Left ventricle myocardium inferior (tissue), 1 donor: ENCODE measurements at regions not wholly inside any gene's neighbourhood (a gene's known extent, or its start where the extent isn't known, plus 50 kb on each side); places are given as distances from the start of the nearest gene placed in this dataset.

Source experiments
- DNase-seq: peaks from one replicate; pipeline ENCODE4 v3.0.0-alpha.2; 2020
- H3K27ac ChIP-seq: fragments of 200-600 bp; replicated peaks from 2 replicates; pipeline ENCODE4 v1.8.0; 2021
- H3K27me3 ChIP-seq: fragments of 200-600 bp; 2 replicates; pipeline ENCODE4 v1.8.0; 2021; ENCODE audit warnings: low read depth
- H3K36me3 ChIP-seq: fragments of 200-600 bp; 2 replicates; pipeline ENCODE4 v1.8.0; 2021
- H3K4me1 ChIP-seq: fragments of 200-600 bp; 2 replicates; pipeline ENCODE4 v1.8.0; 2021
- H3K4me3 ChIP-seq: fragments of 200-600 bp; 2 replicates; pipeline ENCODE4 v1.8.0; 2021; ENCODE audit warnings: mild to moderate bottlenecking, moderate library complexity
- H3K9me3 ChIP-seq: fragments of 200-600 bp; replicated peaks from 2 replicates; pipeline ENCODE4 v1.8.0; 2021
- CTCF ChIP-seq: fragments of 200-600 bp; IDR thresholded peaks from 2 replicates; pipeline ENCODE4 v1.8.0; 2021; ENCODE audit warnings: antibody characterized with exemption, mild to moderate bottlenecking, borderline replicate concordance
- intact Hi-C: fragments of 100-400 bp; cut with micrococcal nuclease; formaldehyde crosslinking; loops from one replicate; pipeline ENCODE4 v1.11.0; 2022
- donor health status: DM: no; HTN: yes; CAD: no; lungs with severe emphysema.

DNA sequence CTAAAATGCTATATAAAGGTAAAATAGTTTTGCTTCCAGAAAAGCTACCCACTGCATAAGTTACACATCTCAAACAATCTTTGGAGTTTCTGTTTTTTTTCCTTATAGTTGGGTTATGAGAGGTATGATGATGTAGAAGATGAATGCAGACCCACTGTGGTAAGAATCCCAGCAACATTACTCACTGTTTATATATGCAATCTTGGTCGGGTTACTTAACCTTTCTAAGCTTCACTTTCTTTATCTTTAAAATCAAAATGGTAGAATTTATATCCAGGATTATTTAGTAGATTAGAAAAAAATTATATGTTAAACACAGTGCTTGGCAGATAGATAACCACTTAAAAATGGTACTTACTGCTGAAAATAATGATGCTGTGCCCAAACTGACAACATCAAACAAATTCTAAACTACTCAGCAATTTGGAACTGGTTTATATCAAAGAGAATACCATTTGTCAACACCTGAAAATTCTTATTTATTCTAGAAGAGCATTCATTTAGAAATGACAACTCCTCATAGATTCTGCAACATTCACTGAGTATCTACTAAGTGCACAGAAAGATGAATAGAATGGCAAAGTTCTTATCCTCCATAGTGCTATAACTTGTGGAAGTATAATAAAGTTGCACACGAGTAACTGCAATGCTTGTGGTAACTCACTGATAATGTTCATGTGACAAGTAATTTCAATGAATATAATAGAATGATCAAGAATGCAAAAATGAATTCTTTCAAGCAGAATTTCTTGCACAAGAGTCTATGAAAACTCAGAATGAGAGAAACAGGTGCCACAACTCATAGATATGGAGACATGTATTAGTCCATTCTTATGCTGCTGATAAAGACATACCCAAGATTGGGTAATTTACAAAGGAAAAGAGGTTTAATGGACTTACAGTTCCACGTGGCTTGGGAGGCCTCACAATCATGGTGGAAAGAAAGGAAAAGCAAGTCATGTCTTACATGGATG lies 129.0 kb upstream of the SLC7A14 start:
- Histone ChIP-seq H3K9me3 (peaks cover 14% of the 10 kb centered on the region), H3K27me3 (no peaks in the 10 kb centered on the region), H3K4me1 (no peaks in the 10 kb centered on the region), H3K4me3 (no peak overlapping the region), H3K27ac (no peak overlapping the region), H3K36me3 (no peaks in the 10 kb centered on the region)
- no peak for TF ChIP-seq CTCF
- intact Hi-C loops = no loop called here
- DNase-seq = no peak

- no peaks in the 10 kb centered on the region for H3K36me3 ChIP-seq
- intact Hi-C loops = no loop called here
- DNase-seq = no peak
- no peaks in the 10 kb centered on the region for H3K4me1 ChIP-seq
- no peak for TF ChIP-seq CTCF
- no peak overlapping the region for H3K4me3 ChIP-seq
- H3K27me3 ChIP-seq = no peaks in the 10 kb centered on the region
- H3K27ac ChIP-seq = no peak overlapping the region
- peaks cover 21% of the 10 kb centered on the region for H3K9me3 ChIP-seq
Observed at GRCh38 chr3:170714122-170714521, 128.2 kb upstream of the SLC7A14 start.

- TF ChIP-seq CTCF = no peak
Observed at GRCh38 chr3:170713653-170714052, 127.8 kb upstream of the SLC7A14 start.

DNA sequence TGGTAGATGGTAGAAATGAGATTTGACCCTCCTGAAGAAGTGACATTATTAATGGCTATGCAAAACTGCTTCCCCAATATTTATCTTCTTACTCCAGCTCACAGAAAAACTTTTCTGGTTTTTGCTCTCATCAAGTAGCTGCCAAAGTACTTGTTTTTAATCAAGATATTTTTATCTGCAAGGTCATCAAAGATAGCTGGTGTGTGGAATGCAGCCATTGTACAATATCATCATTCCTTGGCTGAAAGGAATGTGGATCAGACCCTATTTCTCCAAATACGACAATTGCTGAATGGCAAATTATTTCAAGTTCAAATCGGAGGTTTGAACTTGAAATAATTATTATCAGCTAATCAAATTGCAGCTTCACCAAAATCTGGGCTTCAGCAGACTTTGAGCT lies 126.9 kb upstream of the SLC7A14 start:
- Histone ChIP-seq H3K9me3 (peaks cover 21% of the 10 kb centered on the region), H3K27me3 (no peaks in the 10 kb centered on the region)

More at GRCh38 chr3:170713653-170714052, 127.8 kb upstream of the SLC7A14 start:
- no peaks in the 10 kb centered on the region for H3K27me3 ChIP-seq
- H3K9me3 ChIP-seq = peaks cover 23% of the 10 kb centered on the region
- DNase-seq = no peak
- H3K36me3 ChIP-seq = no peaks in the 10 kb centered on the region
- intact Hi-C loops = no loop called here
- no peak overlapping the region for H3K27ac ChIP-seq
- H3K4me1 ChIP-seq = no peaks in the 10 kb centered on the region
- H3K4me3 ChIP-seq = no peak overlapping the region

GRCh38 chr3:170712336-170712735 lies 126.5 kb upstream of the SLC7A14 start:
- Histone ChIP-seq H3K4me3 (no peak overlapping the region), H3K4me1 (no peaks in the 10 kb centered on the region), H3K27me3 (no peaks in the 10 kb centered on the region), H3K36me3 (no peaks in the 10 kb centered on the region), H3K9me3 (peaks cover 21% of the 10 kb centered on the region), H3K27ac (no peak overlapping the region)
- no peak for TF ChIP-seq CTCF
- no peak for DNase-seq
- intact Hi-C loops = no loop called here

More for the DNA sequence above, 126.9 kb upstream of the SLC7A14 start:
- Histone ChIP-seq H3K27ac (no peak overlapping the region), H3K36me3 (no peaks in the 10 kb centered on the region), H3K4me1 (no peaks in the 10 kb centered on the region), H3K4me3 (no peak overlapping the region)
- DNase-seq = no peak
- TF ChIP-seq CTCF = no peak
- intact Hi-C loops = no loop called here
